Liver (tissue), 8 donors: ENCODE measurements at regions not wholly inside any gene's neighbourhood (a gene's known extent, or its start where the extent isn't known, plus 50 kb on each side); places are given as distances from the start of the nearest gene placed in this dataset.

Source experiments
- DNase-seq: peaks from one replicate; pipeline ENCODE4 v3.0.0-alpha.2; 2017; ENCODE audit warnings: low spot score
- H3K27ac ChIP-seq, 2 donors: one replicate each; pipeline ENCODE4 v1.7.0; 2013; ENCODE audit warnings: inconsistent platforms in 2 of 2, low read length in 2 of 2, control low read depth in 1 of 2, low read depth in 1 of 2, mild to moderate bottlenecking in 1 of 2
- H3K27me3 ChIP-seq, 4 donors: one replicate each; pipeline versions ENCODE4 v1.6.1 to v1.7.0; 2013; ENCODE audit warnings: low read length in 3 of 4, inconsistent platforms in 1 of 4, mild to moderate bottlenecking in 1 of 4, moderate library complexity in 1 of 4; ENCODE audit not compliant: control insufficient read depth in 4 of 4, insufficient read depth in 4 of 4
- H3K36me3 ChIP-seq, 4 donors: one replicate each; pipeline versions ENCODE4 v1.6.1 to v1.7.0; 2013; ENCODE audit warnings: low read length in 3 of 4, mild to moderate bottlenecking in 3 of 4, low read depth in 1 of 4, moderate library complexity in 1 of 4; ENCODE audit not compliant: control insufficient read depth in 4 of 4, insufficient read depth in 3 of 4
- H3K4me1 ChIP-seq, 4 donors: one replicate each; pipeline versions ENCODE4 v1.6.1 to v1.7.0; 2013; ENCODE audit warnings: low read length in 3 of 4, mild to moderate bottlenecking in 3 of 4, moderate library complexity in 1 of 4; ENCODE audit not compliant: control insufficient read depth in 4 of 4, insufficient read depth in 4 of 4
- H3K4me3 ChIP-seq, 3 donors: one replicate each; pipeline versions ENCODE4 v1.6.1 to v1.7.0; 2013; ENCODE audit warnings: low read length in 3 of 3, control low read depth in 1 of 3, low read depth in 1 of 3, mild to moderate bottlenecking in 1 of 3
- H3K9ac ChIP-seq, 2 donors: one replicate each; pipeline ENCODE4 v1.7.0; 2013; ENCODE audit warnings: low read length in 2 of 2, mild to moderate bottlenecking in 2 of 2, moderate library complexity in 2 of 2, control low read depth in 1 of 2, low read depth in 1 of 2
- H3K9me3 ChIP-seq, 4 donors: one replicate each; pipeline versions ENCODE4 v1.6.1 to v1.7.0; 2013; ENCODE audit warnings: low read length in 3 of 4; ENCODE audit not compliant: control insufficient read depth in 4 of 4
- HNF4A ChIP-seq, 2 donors: conservative IDR thresholded peaks; 2 replicates each; pipeline ENCODE4 v1.6.1; 2016; ENCODE audit warnings: antibody characterized with exemption in 2 of 2, mild to moderate bottlenecking in 2 of 2
- JUND ChIP-seq, 2 donors: IDR thresholded peaks; 2 replicates each; pipeline ENCODE4 v1.6.1; 2016; ENCODE audit warnings: antibody characterized with exemption in 2 of 2
- NR2F2 ChIP-seq: IDR thresholded peaks from 2 replicates; pipeline ENCODE4 v1.6.1; 2016; ENCODE audit warnings: antibody characterized with exemption
- RAD21 ChIP-seq, 2 donors: IDR thresholded peaks; 2 replicates each; pipeline ENCODE4 v1.6.1; 2016; ENCODE audit warnings: antibody characterized with exemption in 2 of 2, mild to moderate bottlenecking in 2 of 2
- REST ChIP-seq: IDR thresholded peaks from 2 replicates; pipeline ENCODE4 v1.6.1; 2016; ENCODE audit warnings: antibody characterized with exemption, mild to moderate bottlenecking
- TAF1 ChIP-seq: conservative IDR thresholded peaks from 2 replicates; pipeline ENCODE4 v1.6.1; 2016; ENCODE audit warnings: antibody characterized with exemption, mild to moderate bottlenecking
- WGBS: extraction: QIAGEN DNeasy Blood & Tissue Kit; methylation state at CpG from one replicate; pipeline ENCODE4 v1.1.7; 2013; 5-methylcytosine and 5-hydroxymethylcytosine counted together
- TF ChIP-seq, protein P1 (sequence below): IDR thresholded peaks from 2 replicates; pipeline ENCODE4 v1.6.1; 2016; ENCODE audit warnings: antibody characterized with exemption
- TF ChIP-seq, protein P2 (sequence below): fragments of 150-350 bp; IDR thresholded peaks from 2 replicates; pipeline ENCODE4 v1.5.1; 2017; ENCODE audit warnings: improper control_type of control experiment, low read depth, low read length; ENCODE audit not compliant: missing input control
- donor health status: healthy.
- donor health status: healthy.
- donor health status: healthy.
- donor health status: healthy.
- donor health status: healthy.

DNA sequence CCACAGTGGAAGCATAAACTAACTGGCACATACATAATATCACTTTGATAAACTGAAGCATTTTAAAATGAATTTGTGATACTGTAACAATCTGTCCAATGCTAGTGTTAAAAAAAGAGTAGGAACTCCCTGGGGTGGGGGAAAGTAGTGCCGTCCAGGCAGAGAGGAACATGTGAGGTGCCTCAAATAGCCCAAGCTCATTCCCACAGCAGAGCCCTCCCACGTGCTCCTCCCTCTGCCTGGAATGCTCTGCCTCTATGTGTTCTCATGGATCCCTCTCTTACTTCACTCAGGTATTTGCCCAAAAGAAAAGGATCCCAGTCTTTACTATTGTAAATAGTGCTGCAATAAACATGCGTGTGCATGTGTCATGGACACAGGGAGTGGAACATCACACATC is 188.1 kb downstream of the NHLRC3 start:
- H3K9ac ChIP-seq, result no peak overlapping the region
- H3K9me3 ChIP-seq, result no peaks in the 10 kb centered on the region
- no peak for DNase-seq
- no peaks in the 10 kb centered on the region for H3K27me3 ChIP-seq
- H3K4me3 ChIP-seq, result no peak overlapping the region
- 66% methylated on average over 3 of the region's 3 CpGs for WGBS
- H3K27ac ChIP-seq, result no peak overlapping the region
- H3K4me1 ChIP-seq, result no peaks in the 10 kb centered on the region
- H3K36me3 ChIP-seq, result no peaks in the 10 kb centered on the region
- TF ChIP-seq HNF4A (conservative IDR thresholded peaks at IDR 0.05) (no peak), NR2F2 (no peak), JUND (IDR thresholded peaks at IDR 0.05) (no peak)

GRCh38 chr13:39232401-39232980 is 194.2 kb downstream of the NHLRC3 start:
- WGBS, result 88% methylated on average over 1 of the region's 1 CpG

More at GRCh38 chr13:39232401-39232980, 194.2 kb downstream of the NHLRC3 start:
- Histone ChIP-seq H3K27me3 (no peaks in the 10 kb centered on the region), H3K4me3 (no peak overlapping the region), H3K9me3 (no peaks in the 10 kb centered on the region), H3K9ac (no peak overlapping the region), H3K4me1 (peaks cover 2 to 8% (median 8%) of the 10 kb centered on the region in 4 donors), H3K27ac (no peak overlapping the region), H3K36me3 (no peaks in the 10 kb centered on the region)
- no peak for DNase-seq
- no peak for TF ChIP-seq RAD21 (IDR thresholded peaks at IDR 0.05)
- TF ChIP-seq, protein P1, sequence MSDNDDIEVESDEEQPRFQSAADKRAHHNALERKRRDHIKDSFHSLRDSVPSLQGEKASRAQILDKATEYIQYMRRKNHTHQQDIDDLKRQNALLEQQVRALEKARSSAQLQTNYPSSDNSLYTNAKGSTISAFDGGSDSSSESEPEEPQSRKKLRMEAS, result no peak
- no peak for TF ChIP-seq HNF4A (conservative IDR thresholded peaks at IDR 0.05)
- TF ChIP-seq JUND (IDR thresholded peaks at IDR 0.05), result no peak
- no peak for TF ChIP-seq TAF1
- TF ChIP-seq, protein P2, sequence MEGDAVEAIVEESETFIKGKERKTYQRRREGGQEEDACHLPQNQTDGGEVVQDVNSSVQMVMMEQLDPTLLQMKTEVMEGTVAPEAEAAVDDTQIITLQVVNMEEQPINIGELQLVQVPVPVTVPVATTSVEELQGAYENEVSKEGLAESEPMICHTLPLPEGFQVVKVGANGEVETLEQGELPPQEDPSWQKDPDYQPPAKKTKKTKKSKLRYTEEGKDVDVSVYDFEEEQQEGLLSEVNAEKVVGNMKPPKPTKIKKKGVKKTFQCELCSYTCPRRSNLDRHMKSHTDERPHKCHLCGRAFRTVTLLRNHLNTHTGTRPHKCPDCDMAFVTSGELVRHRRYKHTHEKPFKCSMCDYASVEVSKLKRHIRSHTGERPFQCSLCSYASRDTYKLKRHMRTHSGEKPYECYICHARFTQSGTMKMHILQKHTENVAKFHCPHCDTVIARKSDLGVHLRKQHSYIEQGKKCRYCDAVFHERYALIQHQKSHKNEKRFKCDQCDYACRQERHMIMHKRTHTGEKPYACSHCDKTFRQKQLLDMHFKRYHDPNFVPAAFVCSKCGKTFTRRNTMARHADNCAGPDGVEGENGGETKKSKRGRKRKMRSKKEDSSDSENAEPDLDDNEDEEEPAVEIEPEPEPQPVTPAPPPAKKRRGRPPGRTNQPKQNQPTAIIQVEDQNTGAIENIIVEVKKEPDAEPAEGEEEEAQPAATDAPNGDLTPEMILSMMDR, result no peak
- peak; percentile 50 for TF ChIP-seq REST
